CD14-positive monocyte (primary cell): ENCODE measurements at regions not wholly inside any gene's neighbourhood (a gene's known extent, or its start where the extent isn't known, plus 50 kb on each side); places are given as distances from the start of the nearest gene placed in this dataset.

ENCODE experiments used
- DNase-seq, 3 donors: peaks; one replicate each; pipeline ENCODE4 v3.0.0-alpha.2; 2011 to 2022
- H2AFZ ChIP-seq: 2 replicates; pipeline ENCODE4 v1.6.0; 2012; ENCODE audit warnings: mild to moderate bottlenecking, low read depth, low read length, inconsistent platforms; ENCODE audit not compliant: insufficient read depth, poor library complexity, severe bottlenecking
- H3K27ac ChIP-seq, 2 donors: 1 replicate in 1 of 2; 2 replicates in 1 of 2; pipeline ENCODE4 v1.5.1; 2012 to 2013; ENCODE audit warnings: low read length in 2 of 2, control low read depth in 1 of 2, inconsistent platforms in 1 of 2, low read depth in 1 of 2, mild to moderate bottlenecking in 1 of 2
- H3K27me3 ChIP-seq, 2 donors: one replicate each; pipeline versions ENCODE4 v1.6.0 to v1.6.1; 2011 to 2013; ENCODE audit warnings: low read length in 2 of 2; ENCODE audit not compliant: control insufficient read depth in 2 of 2, insufficient read depth in 2 of 2
- H3K36me3 ChIP-seq, 2 donors: replicated peaks in 1 of 2; 1 replicate in 1 of 2; 2 replicates in 1 of 2; pipeline versions ENCODE4 v1.5.1 to v1.6.1; 2012 to 2013; ENCODE audit warnings: low read length in 2 of 2, control low read depth in 1 of 2, inconsistent platforms in 1 of 2, mild to moderate bottlenecking in 1 of 2; ENCODE audit not compliant: insufficient read depth in 2 of 2, control insufficient read depth in 1 of 2
- H3K4me1 ChIP-seq, 2 donors: 1 replicate in 1 of 2; 2 replicates in 1 of 2; pipeline versions ENCODE4 v1.5.1 to v1.6.1; 2012 to 2013; ENCODE audit warnings: low read length in 2 of 2, control low read depth in 1 of 2, inconsistent platforms in 1 of 2, mild to moderate bottlenecking in 1 of 2, moderate library complexity in 1 of 2; ENCODE audit not compliant: insufficient read depth in 2 of 2, control insufficient read depth in 1 of 2
- H3K4me2 ChIP-seq: replicated peaks from 2 replicates; pipeline ENCODE3; 2012; ENCODE audit warnings: low read length, moderate library complexity, mild to moderate bottlenecking; ENCODE audit not compliant: poor library complexity, severe bottlenecking; ENCODE audit errors: extremely low read depth
- H3K4me3 ChIP-seq, 3 experiments: fragments of 200-600 bp in 1 of 3; sonication (generic) in 1 of 3; replicated peaks in 1 of 3; 1 replicate in 2 of 3; 2 replicates in 1 of 3; pipeline ENCODE4 v1.5.1; 2011 to 2013; ENCODE audit warnings: low read length in 3 of 3, mild to moderate bottlenecking in 3 of 3, control low read depth in 2 of 3, low read depth in 2 of 3, inconsistent platforms in 1 of 3, moderate library complexity in 1 of 3
- H3K79me2 ChIP-seq: 2 replicates; pipeline ENCODE4 v1.6.0; 2012; ENCODE audit warnings: mild to moderate bottlenecking, control low read depth, inconsistent platforms, low read length, moderate library complexity; ENCODE audit not compliant: insufficient read depth
- H3K9ac ChIP-seq: 2 replicates; pipeline ENCODE4 v1.6.0; 2017; ENCODE audit warnings: low read length, mild to moderate bottlenecking; ENCODE audit not compliant: insufficient read depth, poor library complexity, severe bottlenecking
- H3K9me3 ChIP-seq, 2 donors: replicated peaks in 1 of 2; 1 replicate in 1 of 2; 2 replicates in 1 of 2; pipeline versions ENCODE4 v1.5.1 to v1.6.1; 2012 to 2013; ENCODE audit warnings: low read length in 2 of 2, control low read depth in 1 of 2; ENCODE audit not compliant: control insufficient read depth in 1 of 2, insufficient read depth in 1 of 2
- H4K20me1 ChIP-seq: 2 replicates; pipeline ENCODE4 v1.6.0; 2012; ENCODE audit warnings: mild to moderate bottlenecking, low read length, control low read depth, moderate library complexity; ENCODE audit not compliant: insufficient read depth
- H3K27ac Mint-ChIP-seq, 7 donors: one replicate each; pipeline ENCODE4 v1.8.0; 2020; ENCODE audit warnings: mild to moderate bottlenecking in 7 of 7, mixed read lengths in 7 of 7, moderate library complexity in 6 of 7, inconsistent platforms in 2 of 7
- H3K27me3 Mint-ChIP-seq, 3 donors: one replicate each; pipeline ENCODE4 v1.8.0; 2021 to 2022; ENCODE audit warnings: low read depth in 3 of 3, mild to moderate bottlenecking in 3 of 3, mixed read lengths in 3 of 3, moderate library complexity in 3 of 3, inconsistent platforms in 1 of 3
- H3K36me3 Mint-ChIP-seq, 2 donors: one replicate each; pipeline ENCODE4 v1.8.0; 2020; ENCODE audit warnings: mixed read lengths in 2 of 2, inconsistent platforms in 1 of 2, mild to moderate bottlenecking in 1 of 2
- H3K4me1 Mint-ChIP-seq: one replicate; pipeline ENCODE4 v1.8.0; 2020; ENCODE audit warnings: mild to moderate bottlenecking, mixed read lengths
- H3K4me3 Mint-ChIP-seq, 2 donors: one replicate each; pipeline ENCODE4 v1.8.0; 2020; ENCODE audit warnings: mild to moderate bottlenecking in 2 of 2, mixed read lengths in 2 of 2, moderate library complexity in 1 of 2
- H3K9me3 Mint-ChIP-seq, 7 donors: one replicate each; pipeline ENCODE4 v1.8.0; 2020 to 2022; ENCODE audit warnings: mixed read lengths in 7 of 7, mild to moderate bottlenecking in 6 of 7, moderate library complexity in 6 of 7, inconsistent platforms in 2 of 7
- WGBS: methylation state at CpG from one replicate; pipeline ENCODE4 v1.1.5; 2013; ENCODE audit warnings: missing lambda C conversion rate; ENCODE audit not compliant: insufficient coverage; 5-methylcytosine and 5-hydroxymethylcytosine counted together
- intact Hi-C, 2 donors: fragments of 100-400 bp; cut with micrococcal nuclease; formaldehyde crosslinking; loops; one replicate each; pipeline versions ENCODE4 v1.15.0 to v1.15.1; 2023
- TF ChIP-seq, protein P1 (sequence below): fragments of 200-600 bp; IDR thresholded peaks from one replicate; pipeline ENCODE4 v1.8.0; 2022; ENCODE audit warnings: antibody characterized with exemption, mild to moderate bottlenecking

DNA sequence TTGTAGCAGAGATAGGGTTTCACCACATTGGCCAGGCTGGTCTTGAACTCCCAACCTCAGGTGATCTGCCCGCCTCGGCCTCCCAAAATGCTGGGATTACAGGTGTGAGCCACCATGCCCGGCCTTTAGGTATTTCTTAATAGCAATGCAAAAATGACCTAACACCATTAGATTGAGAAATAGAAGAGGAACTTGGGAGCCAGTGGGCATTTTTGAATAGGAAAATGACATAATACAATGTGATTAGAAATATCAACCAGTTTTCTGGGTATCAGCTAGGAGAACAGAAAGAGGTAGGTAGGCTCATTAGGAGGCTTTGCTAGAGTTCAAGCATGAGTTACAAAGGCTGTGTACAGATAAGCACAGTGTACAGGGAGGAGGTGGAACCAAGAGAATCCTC, 101.8 kb upstream of the TBC1D5 start:
- no peak for DNase-seq
- intact Hi-C loops = loop anchor here in 1 of 2 donors (10.0 kb wide), 3 partner anchors 209 to 579 kb away; no protein-coding TSS in a partner anchor

DNA sequence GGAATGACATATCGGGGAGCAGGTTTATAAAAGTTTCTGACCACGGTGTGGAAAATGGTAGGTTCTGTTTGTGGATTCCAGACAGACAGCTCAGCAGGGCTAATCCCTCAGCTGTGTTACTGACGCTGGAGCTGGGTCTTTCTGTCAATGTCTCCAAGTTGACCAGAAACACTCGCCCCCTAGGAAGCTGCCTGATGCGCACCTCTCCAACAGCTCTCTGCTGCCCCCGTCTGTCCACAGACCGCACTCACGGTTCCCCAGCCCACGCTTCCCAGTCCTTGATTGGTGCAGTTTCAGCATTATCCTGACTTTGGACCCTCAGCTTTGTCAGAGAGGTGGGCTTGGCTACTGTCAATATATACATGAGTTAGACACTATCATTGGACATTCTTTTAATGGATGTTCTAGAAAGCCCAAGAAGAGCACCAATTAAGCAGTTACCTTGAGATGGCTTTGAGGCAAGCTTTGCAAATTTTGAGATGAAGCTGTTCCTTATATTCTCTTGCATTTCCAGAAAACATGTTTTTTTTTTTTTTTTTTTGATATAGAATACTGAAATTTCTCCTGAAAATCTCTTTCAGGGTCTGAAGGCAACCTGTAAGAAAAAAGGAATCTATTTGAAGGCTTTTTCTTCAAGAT, 98.9 kb upstream of the TBC1D5 start:
- TF ChIP-seq, protein P1, sequence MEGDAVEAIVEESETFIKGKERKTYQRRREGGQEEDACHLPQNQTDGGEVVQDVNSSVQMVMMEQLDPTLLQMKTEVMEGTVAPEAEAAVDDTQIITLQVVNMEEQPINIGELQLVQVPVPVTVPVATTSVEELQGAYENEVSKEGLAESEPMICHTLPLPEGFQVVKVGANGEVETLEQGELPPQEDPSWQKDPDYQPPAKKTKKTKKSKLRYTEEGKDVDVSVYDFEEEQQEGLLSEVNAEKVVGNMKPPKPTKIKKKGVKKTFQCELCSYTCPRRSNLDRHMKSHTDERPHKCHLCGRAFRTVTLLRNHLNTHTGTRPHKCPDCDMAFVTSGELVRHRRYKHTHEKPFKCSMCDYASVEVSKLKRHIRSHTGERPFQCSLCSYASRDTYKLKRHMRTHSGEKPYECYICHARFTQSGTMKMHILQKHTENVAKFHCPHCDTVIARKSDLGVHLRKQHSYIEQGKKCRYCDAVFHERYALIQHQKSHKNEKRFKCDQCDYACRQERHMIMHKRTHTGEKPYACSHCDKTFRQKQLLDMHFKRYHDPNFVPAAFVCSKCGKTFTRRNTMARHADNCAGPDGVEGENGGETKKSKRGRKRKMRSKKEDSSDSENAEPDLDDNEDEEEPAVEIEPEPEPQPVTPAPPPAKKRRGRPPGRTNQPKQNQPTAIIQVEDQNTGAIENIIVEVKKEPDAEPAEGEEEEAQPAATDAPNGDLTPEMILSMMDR = peak; percentile 92
- no peaks in the 10 kb centered on the region for H3K9me3 Mint-ChIP-seq

More for the DNA sequence above, 101.8 kb upstream of the TBC1D5 start:
- peak overlapping the region in 1 of 2 donors; percentile 28 for H3K4me3 Mint-ChIP-seq
- Histone ChIP-seq H3K4me1 (peaks cover 0 to 3% of the 10 kb centered on the region in 2 donors), H3K9ac (no peak overlapping the region), H3K9me3 (no peaks in the 10 kb centered on the region), H3K79me2 (no peaks in the 10 kb centered on the region), H3K36me3 (no peaks in the 10 kb centered on the region), H4K20me1 (no peaks in the 10 kb centered on the region), H3K4me2 (no peak overlapping the region), H3K27ac (no peak overlapping the region), H3K27me3 (no peaks in the 10 kb centered on the region), H3K4me3 (no peak overlapping the region), H2AFZ (no peak overlapping the region)
- H3K4me1 Mint-ChIP-seq = peaks cover 6% of the 10 kb centered on the region
- H3K27ac Mint-ChIP-seq = peak overlapping the region in 1 of 7 donors; percentile 63
- H3K27me3 Mint-ChIP-seq = no peaks in the 10 kb centered on the region
- TF ChIP-seq, protein P1 = no peak
- H3K36me3 Mint-ChIP-seq = no peaks in the 10 kb centered on the region
- no CpG with 5 or more reads among the region's 3 CpGs for WGBS
- peaks cover 0 to 5% (median 0%) of the 10 kb centered on the region in 7 donors for H3K9me3 Mint-ChIP-seq

More for the DNA sequence above, 98.9 kb upstream of the TBC1D5 start:
- Histone ChIP-seq H3K27ac (no peak overlapping the region), H2AFZ (peak overlapping the region; percentile 27), H4K20me1 (no peaks in the 10 kb centered on the region), H3K9me3 (no peaks in the 10 kb centered on the region), H3K4me2 (no peak overlapping the region), H3K4me3 (no peak overlapping the region), H3K9ac (no peak overlapping the region), H3K4me1 (peaks cover 0 to 3% of the 10 kb centered on the region in 2 donors), H3K36me3 (no peaks in the 10 kb centered on the region), H3K27me3 (no peaks in the 10 kb centered on the region), H3K79me2 (no peaks in the 10 kb centered on the region)
- H3K4me3 Mint-ChIP-seq = no peak overlapping the region
- DNase-seq = peak; percentile 34 to 51 (median 50)
- WGBS = 17% methylated on average over 9 of the region's 9 CpGs
- intact Hi-C loops = loop anchor here in 1 of 2 donors (10.0 kb wide), 3 partner anchors 207 to 577 kb away; no protein-coding TSS in a partner anchor
- H3K27me3 Mint-ChIP-seq = no peaks in the 10 kb centered on the region
- peaks cover 6% of the 10 kb centered on the region for H3K4me1 Mint-ChIP-seq
- H3K36me3 Mint-ChIP-seq = no peaks in the 10 kb centered on the region
- H3K27ac Mint-ChIP-seq = no peak overlapping the region
